SK-N-SH (cell line): ENCODE measurements at regions not wholly inside any gene's neighbourhood (a gene's known extent, or its start where the extent isn't known, plus 50 kb on each side); places are given as distances from the start of the nearest gene placed in this dataset.

Experiments
- CTCF ChIP-seq: fragments of 200-600 bp; sonication (generic); IDR thresholded peaks from 2 replicates; pipeline ENCODE4 v1.6.1; 2017; ENCODE audit warnings: antibody characterized with exemption, mild to moderate bottlenecking, moderate library complexity
- ELF1 ChIP-seq: IDR thresholded peaks from 2 replicates; pipeline ENCODE4 v1.4.0; 2012
- EP300 ChIP-seq, 2 experiments: IDR thresholded peaks; 2 replicates each; pipeline versions ENCODE4 v1.4.0 to v1.6.1; 2012; ENCODE audit warnings: borderline replicate concordance in 1 of 2, low read depth in 1 of 2, low read length in 1 of 2
- EZH2phosphoT487 ChIP-seq: fragments of 200-600 bp; sonication (generic); IDR thresholded peaks from 2 replicates; pipeline ENCODE4 v1.6.1; 2017; ENCODE audit warnings: low read depth, mixed run types, mild to moderate bottlenecking, antibody characterized with exemption, moderate library complexity, borderline replicate concordance
- GATA2 ChIP-seq: sonication (generic); formaldehyde crosslinking; IDR thresholded peaks from 2 replicates; pipeline ENCODE4 v1.5.0; 2020; ENCODE audit warnings: mild to moderate bottlenecking, missing genetic modification reagents
- JUND ChIP-seq: IDR thresholded peaks from 2 replicates; pipeline ENCODE4 v1.4.0; 2012
- MAX ChIP-seq: IDR thresholded peaks from 2 replicates; pipeline ENCODE4 v1.4.0; 2012; ENCODE audit warnings: low read depth
- MEF2A ChIP-seq: IDR thresholded peaks from 2 replicates; pipeline ENCODE4 v1.4.0; 2012; ENCODE audit warnings: low read depth, borderline replicate concordance
- POLR2AphosphoS5 ChIP-seq: IDR thresholded peaks from 2 replicates; pipeline ENCODE4 v1.6.1; 2012; ENCODE audit warnings: low read depth, low read length
- SIN3A ChIP-seq: IDR thresholded peaks from 2 replicates; pipeline ENCODE4 v1.6.1; 2012; ENCODE audit warnings: low read depth, mild to moderate bottlenecking, low read length, moderate library complexity, borderline replicate concordance
- TCF12 ChIP-seq: IDR thresholded peaks from 2 replicates; pipeline ENCODE4 v1.4.0; 2012
- TF ChIP-seq, protein P1 (sequence below): fragments of 150-350 bp; IDR thresholded peaks from 2 replicates; pipeline ENCODE4 v1.6.1; 2017; ENCODE audit warnings: antibody characterized with exemption, low read length, low read depth, borderline replicate concordance
- TF ChIP-seq, protein P2 (sequence below): IDR thresholded peaks from 2 replicates; pipeline ENCODE4 v1.6.1; 2012; ENCODE audit warnings: mild to moderate bottlenecking, low read depth, low read length, moderate library complexity

GRCh38 chr22:49179886-49180682, 647.6 kb downstream of the BRD1 start:
- TF ChIP-seq, protein P1, sequence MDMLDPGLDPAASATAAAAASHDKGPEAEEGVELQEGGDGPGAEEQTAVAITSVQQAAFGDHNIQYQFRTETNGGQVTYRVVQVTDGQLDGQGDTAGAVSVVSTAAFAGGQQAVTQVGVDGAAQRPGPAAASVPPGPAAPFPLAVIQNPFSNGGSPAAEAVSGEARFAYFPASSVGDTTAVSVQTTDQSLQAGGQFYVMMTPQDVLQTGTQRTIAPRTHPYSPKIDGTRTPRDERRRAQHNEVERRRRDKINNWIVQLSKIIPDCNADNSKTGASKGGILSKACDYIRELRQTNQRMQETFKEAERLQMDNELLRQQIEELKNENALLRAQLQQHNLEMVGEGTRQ: no peak
- TF ChIP-seq POLR2AphosphoS5: no peak
- no peak for TF ChIP-seq CTCF
- no peak for TF ChIP-seq MAX
- no peak for TF ChIP-seq EP300 (IDR thresholded peaks at IDR 0.05; ENCODE audit: borderline replicate concordance in 1 of 2, low read depth in 1 of 2, low read length in 1 of 2)
- TF ChIP-seq, protein P2, sequence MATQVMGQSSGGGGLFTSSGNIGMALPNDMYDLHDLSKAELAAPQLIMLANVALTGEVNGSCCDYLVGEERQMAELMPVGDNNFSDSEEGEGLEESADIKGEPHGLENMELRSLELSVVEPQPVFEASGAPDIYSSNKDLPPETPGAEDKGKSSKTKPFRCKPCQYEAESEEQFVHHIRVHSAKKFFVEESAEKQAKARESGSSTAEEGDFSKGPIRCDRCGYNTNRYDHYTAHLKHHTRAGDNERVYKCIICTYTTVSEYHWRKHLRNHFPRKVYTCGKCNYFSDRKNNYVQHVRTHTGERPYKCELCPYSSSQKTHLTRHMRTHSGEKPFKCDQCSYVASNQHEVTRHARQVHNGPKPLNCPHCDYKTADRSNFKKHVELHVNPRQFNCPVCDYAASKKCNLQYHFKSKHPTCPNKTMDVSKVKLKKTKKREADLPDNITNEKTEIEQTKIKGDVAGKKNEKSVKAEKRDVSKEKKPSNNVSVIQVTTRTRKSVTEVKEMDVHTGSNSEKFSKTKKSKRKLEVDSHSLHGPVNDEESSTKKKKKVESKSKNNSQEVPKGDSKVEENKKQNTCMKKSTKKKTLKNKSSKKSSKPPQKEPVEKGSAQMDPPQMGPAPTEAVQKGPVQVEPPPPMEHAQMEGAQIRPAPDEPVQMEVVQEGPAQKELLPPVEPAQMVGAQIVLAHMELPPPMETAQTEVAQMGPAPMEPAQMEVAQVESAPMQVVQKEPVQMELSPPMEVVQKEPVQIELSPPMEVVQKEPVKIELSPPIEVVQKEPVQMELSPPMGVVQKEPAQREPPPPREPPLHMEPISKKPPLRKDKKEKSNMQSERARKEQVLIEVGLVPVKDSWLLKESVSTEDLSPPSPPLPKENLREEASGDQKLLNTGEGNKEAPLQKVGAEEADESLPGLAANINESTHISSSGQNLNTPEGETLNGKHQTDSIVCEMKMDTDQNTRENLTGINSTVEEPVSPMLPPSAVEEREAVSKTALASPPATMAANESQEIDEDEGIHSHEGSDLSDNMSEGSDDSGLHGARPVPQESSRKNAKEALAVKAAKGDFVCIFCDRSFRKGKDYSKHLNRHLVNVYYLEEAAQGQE: no peak
- no peak for TF ChIP-seq MEF2A
- TF ChIP-seq SIN3A: no peak
- no peak for TF ChIP-seq JUND
- TF ChIP-seq GATA2 (CRISPR knock-in tag): no peak
- TF ChIP-seq EZH2phosphoT487: no peak
- no peak for TF ChIP-seq TCF12
- TF ChIP-seq ELF1: no peak
